GM23248 (cell line): ENCODE measurements at regions not wholly inside any gene's neighbourhood (a gene's known extent, or its start where the extent isn't known, plus 50 kb on each side); places are given as distances from the start of the nearest gene placed in this dataset.

Experiments used
- EZH2 ChIP-seq: fragments of 200-600 bp; sonication (generic); IDR thresholded peaks from 2 replicates; pipeline ENCODE4 v1.6.1; 2018; ENCODE audit warnings: antibody characterized with exemption, mild to moderate bottlenecking; ENCODE audit not compliant: insufficient read depth, poor library complexity, severe bottlenecking
- EZH2phosphoT487 ChIP-seq: fragments of 200-600 bp; sonication (generic); IDR thresholded peaks from 2 replicates; pipeline ENCODE4 v1.6.1; 2018; ENCODE audit warnings: antibody characterized with exemption, moderate library complexity, mild to moderate bottlenecking, low read depth; ENCODE audit not compliant: insufficient read depth

DNA sequence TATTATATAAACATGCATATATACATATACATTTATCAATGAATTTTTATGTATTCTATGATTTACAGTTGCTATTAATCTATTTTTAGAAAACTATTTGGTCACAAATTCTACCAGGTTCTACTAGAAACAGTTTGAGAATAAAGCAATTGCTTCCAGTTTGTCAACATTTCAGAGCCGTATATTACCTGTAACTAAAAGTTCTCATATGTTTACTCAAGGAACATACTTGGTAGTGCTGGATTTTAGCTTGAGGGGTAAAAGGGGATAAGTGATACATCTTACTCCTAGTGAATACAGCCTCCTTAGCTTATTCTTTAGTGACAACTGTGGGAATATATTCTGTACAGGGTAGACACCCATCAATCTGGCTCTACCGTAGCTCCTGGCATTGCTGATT is 1590.5 kb upstream of the LRRTM3 start:
- TF ChIP-seq EZH2phosphoT487, result no peak
- TF ChIP-seq EZH2, result no peak
